ENCODE measurements at regions not wholly inside any gene's neighbourhood (a gene's known extent, or its start where the extent isn't known, plus 50 kb on each side); places are given as distances from the start of the nearest gene placed in this dataset.
"Not testable (repeated sequence)": the region's sequence is repeated elsewhere in the genome, so short reads cannot be mapped to it uniquely, and the experiment has no call there.

DNA sequence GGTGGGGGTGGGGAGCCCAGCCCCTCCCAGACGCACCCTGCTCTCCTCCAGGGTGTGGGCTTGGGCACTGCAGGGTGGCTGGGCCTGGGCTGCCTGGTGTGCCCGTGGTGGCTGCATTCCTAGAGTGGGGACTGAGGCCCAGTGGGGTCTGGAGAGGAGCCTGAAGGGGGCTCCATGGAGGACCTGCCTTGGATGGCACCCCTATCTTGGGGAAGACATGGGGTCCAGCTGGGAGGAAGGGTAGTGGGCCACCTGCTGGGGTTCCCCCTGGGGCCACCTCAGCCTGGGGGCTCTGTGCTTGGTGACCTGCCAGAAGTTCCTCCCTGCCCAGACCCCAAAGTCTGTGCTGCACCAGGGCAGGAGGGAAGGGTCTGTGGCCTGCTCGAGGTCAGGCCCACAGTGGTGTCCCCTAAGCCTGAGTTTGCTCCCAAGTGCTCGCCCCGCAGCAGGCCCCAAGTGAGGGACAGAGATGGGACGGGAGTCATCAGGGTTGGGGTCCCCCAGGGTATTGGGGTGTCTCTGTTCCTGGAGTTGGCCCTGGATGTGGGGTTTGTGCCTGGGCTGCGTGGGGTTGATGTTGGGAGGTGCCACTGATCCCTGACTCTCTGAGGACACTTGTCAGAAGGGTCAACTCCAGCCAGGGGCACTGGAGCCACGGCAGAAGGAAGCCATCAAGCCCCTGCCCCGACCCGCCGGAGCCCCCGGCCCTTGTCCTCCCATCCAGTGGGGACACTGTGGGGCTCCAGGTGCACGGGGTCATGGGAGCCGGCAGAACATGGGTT is 382.9 kb downstream of the TMEM121 start:
- no peak for DNase-seq (ENCODE audit: insufficient read length, low spot score)
- no peak for FAIRE-seq
- TF ChIP-seq POLR2A (IDR thresholded peaks at IDR 0.05; ENCODE audit: low read depth, low read length): no peak

GRCh38 chr14:105909828-105910120 is 383.4 kb downstream of the TMEM121 start:
- not testable (repeated sequence) for DNase-seq (ENCODE audit: insufficient read length, low spot score); FAIRE-seq

- no peak for TF ChIP-seq POLR2A (IDR thresholded peaks at IDR 0.05; ENCODE audit: low read depth, low read length)
- no peak for FAIRE-seq
- no peak for DNase-seq (ENCODE audit: insufficient read length, low spot score)
Measured at GRCh38 chr14:105910426-105910825, 384.0 kb downstream of the TMEM121 start.

- no peak for FAIRE-seq
- DNase-seq (ENCODE audit: insufficient read length, low spot score): no peak
- no peak for TF ChIP-seq POLR2A (IDR thresholded peaks at IDR 0.05; ENCODE audit: low read depth, low read length)
Measured at GRCh38 chr14:105911006-105911847, 384.8 kb downstream of the TMEM121 start.

GRCh38 chr14:105911848-105912292 is 385.5 kb downstream of the TMEM121 start:
- not testable (repeated sequence) for FAIRE-seq; DNase-seq (ENCODE audit: insufficient read length, low spot score)

DNA sequence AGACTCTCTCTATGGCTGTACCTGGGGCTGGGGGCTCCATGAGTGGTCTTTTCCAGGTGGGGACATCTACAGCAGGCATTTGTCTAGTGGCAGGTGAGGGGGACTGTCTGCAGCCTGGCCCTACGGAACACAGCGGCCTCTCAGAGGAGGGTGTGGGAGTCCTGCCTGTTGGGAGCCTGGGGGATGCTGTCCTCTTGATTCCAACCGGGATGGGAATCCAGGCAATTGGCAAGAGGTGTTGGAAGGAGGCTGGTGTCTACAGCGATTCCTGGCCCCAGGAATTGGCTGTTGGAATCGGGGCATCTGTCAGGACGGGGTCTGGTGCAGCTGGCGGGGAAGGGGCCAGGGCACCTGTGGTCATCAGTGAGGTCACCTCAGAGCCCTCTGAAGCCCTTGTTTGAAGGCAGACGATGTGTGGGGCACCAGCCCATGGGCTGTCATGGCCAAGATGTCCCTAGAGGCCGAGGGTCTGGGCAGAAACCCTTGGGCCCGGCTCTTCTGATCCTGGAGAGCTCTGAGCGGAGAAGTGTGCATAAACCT is 386.3 kb downstream of the TMEM121 start:
- no peak for FAIRE-seq
- no peak for TF ChIP-seq POLR2A (IDR thresholded peaks at IDR 0.05; ENCODE audit: low read depth, low read length)

GRCh38 chr14:105913221-105913620 is 386.8 kb downstream of the TMEM121 start:
- TF ChIP-seq POLR2A (IDR thresholded peaks at IDR 0.05; ENCODE audit: low read depth, low read length): no peak
- DNase-seq (ENCODE audit: insufficient read length, low spot score) (no peak), FAIRE-seq (no peak)

More for the DNA sequence above, 386.3 kb downstream of the TMEM121 start:
- DNase-seq (ENCODE audit: insufficient read length, low spot score): no peak

- TF ChIP-seq POLR2A (IDR thresholded peaks at IDR 0.05; ENCODE audit: low read depth, low read length): no peak
- FAIRE-seq (no peak), DNase-seq (ENCODE audit: insufficient read length, low spot score) (no peak)
Measured at GRCh38 chr14:105913861-105914260, 387.5 kb downstream of the TMEM121 start.

GRCh38 chr14:105914281-105914680 is 387.9 kb downstream of the TMEM121 start:
- not testable (repeated sequence) for DNase-seq (ENCODE audit: insufficient read length, low spot score); FAIRE-seq

- FAIRE-seq (no peak), DNase-seq (ENCODE audit: insufficient read length, low spot score) (no peak)
- no peak for TF ChIP-seq POLR2A (IDR thresholded peaks at IDR 0.05; ENCODE audit: low read depth, low read length)
Measured at GRCh38 chr14:105914738-105915385, 388.5 kb downstream of the TMEM121 start.

GRCh38 chr14:105915546-105915945 is 389.2 kb downstream of the TMEM121 start:
- DNase-seq (ENCODE audit: insufficient read length, low spot score); FAIRE-seq: not testable (repeated sequence)

DNA sequence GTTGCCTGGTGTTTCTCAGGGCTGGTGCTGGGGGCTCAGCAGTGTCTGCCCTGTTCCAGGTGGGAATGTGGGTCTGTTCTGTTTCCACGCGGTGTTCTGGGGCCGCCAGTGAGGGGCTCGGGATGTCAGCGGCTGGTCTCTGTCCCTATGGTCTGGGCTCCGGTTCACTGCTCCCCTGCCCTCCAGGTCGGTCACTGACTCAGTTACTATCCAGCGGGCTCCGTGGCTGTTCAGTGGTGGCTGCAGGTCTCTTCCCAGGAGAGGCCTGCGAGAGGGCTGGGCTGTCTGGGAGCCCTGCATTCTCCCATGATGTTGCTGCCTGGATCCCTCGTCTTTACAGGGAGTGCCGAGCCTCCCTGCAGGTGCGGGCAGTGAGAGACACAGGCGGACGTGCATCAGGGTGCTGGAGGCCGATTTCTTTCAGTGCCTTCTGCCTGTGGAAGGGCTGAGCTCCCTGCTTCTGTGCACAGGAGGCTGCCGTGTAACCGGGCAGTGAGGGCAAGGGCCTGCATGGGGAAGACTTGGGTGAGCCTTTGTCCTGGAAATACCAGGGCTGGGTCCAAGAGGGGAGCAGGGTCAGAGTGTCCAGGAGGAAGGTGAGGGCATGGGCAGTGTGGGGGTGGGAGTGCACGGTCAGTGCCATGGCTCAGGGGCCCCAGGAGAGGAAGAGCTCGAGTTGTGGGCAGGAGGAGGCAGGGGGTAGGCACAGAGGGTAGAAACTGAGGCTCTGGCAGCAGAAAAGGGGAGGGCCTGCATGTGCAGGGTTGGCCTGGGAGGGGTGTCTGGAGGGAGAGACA is 391.0 kb downstream of the TMEM121 start:
- not testable (repeated sequence) for FAIRE-seq

GRCh38 chr14:105917933-105918436 is 391.6 kb downstream of the TMEM121 start:
- FAIRE-seq (no peak), DNase-seq (ENCODE audit: insufficient read length, low spot score) (no peak)
- no peak for TF ChIP-seq POLR2A (IDR thresholded peaks at IDR 0.05; ENCODE audit: low read depth, low read length)

More for the DNA sequence above, 391.0 kb downstream of the TMEM121 start:
- not testable (repeated sequence) for DNase-seq (ENCODE audit: insufficient read length, low spot score)

All from H54 (cell line).